Fibroblast of villous mesenchyme (primary cell): ENCODE measurements at regions not wholly inside any gene's neighbourhood (a gene's known extent, or its start where the extent isn't known, plus 50 kb on each side); places are given as distances from the start of the nearest gene placed in this dataset.

Experiments
- DNase-seq: peaks from one replicate; pipeline ENCODE4 v3.0.0-alpha.2; 2010; ENCODE audit warnings: low read depth
- H3K4me3 ChIP-seq: 2 replicates; pipeline ENCODE4 v1.5.1; 2011; ENCODE audit warnings: low read depth, mild to moderate bottlenecking, low read length
- TF ChIP-seq, protein P1 (sequence below): IDR thresholded peaks from 2 replicates; pipeline ENCODE4 v1.5.1; 2012; ENCODE audit warnings: low read depth, mild to moderate bottlenecking, low read length; ENCODE audit not compliant: insufficient read depth

- H3K4me3 ChIP-seq, result no peak overlapping the region
- no peak for DNase-seq
- TF ChIP-seq, protein P1, sequence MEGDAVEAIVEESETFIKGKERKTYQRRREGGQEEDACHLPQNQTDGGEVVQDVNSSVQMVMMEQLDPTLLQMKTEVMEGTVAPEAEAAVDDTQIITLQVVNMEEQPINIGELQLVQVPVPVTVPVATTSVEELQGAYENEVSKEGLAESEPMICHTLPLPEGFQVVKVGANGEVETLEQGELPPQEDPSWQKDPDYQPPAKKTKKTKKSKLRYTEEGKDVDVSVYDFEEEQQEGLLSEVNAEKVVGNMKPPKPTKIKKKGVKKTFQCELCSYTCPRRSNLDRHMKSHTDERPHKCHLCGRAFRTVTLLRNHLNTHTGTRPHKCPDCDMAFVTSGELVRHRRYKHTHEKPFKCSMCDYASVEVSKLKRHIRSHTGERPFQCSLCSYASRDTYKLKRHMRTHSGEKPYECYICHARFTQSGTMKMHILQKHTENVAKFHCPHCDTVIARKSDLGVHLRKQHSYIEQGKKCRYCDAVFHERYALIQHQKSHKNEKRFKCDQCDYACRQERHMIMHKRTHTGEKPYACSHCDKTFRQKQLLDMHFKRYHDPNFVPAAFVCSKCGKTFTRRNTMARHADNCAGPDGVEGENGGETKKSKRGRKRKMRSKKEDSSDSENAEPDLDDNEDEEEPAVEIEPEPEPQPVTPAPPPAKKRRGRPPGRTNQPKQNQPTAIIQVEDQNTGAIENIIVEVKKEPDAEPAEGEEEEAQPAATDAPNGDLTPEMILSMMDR, result no peak
These were observed 112.7 kb downstream of the FAM53A start for GRCh38 chr4:1571165-1572009.

DNA sequence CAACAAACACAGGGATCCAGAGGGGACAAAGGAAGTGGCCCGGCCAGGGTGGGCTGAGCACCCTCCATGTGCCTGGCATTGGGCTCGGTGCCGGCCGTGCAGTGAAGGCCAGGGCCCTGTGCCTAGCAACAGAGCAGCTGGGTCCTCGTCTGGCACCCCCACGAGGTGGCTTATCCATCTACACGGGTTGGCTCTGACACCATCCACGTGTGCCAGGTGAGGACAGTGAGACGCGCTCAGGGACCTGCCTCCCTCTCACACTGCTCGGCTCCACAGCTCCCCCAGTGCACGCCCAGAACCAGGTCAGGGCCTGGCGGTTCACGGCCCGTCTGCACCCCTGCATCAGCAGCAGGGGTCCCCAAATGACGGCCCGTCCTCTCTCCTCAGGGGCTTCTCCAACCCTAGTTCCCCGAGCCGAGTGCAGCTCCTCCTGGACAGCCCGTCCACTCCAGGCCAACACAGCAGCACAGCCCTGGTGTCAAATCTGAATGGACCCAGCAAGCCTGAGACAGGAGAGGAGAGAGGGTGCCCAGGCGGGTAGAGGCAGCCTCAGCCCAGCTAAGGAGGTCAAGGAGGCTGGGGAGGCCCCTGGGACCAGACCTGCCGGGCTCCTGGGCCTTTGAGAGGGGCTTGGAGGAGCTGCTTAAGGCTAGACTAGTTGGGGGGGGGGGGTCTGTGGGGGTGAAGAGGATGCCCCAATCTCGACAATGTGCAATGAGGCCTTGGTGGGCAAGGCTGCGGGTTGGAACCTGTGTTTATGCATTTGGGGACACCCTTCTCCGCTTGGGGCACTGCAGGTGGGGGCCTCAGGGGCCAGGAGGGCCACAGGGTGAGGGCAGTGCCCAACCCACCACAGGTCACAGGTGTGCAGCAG lies 113.6 kb downstream of the FAM53A start:
- TF ChIP-seq, protein P1, result no peak
- no peak for DNase-seq
- no peak overlapping the region for H3K4me3 ChIP-seq

DNA sequence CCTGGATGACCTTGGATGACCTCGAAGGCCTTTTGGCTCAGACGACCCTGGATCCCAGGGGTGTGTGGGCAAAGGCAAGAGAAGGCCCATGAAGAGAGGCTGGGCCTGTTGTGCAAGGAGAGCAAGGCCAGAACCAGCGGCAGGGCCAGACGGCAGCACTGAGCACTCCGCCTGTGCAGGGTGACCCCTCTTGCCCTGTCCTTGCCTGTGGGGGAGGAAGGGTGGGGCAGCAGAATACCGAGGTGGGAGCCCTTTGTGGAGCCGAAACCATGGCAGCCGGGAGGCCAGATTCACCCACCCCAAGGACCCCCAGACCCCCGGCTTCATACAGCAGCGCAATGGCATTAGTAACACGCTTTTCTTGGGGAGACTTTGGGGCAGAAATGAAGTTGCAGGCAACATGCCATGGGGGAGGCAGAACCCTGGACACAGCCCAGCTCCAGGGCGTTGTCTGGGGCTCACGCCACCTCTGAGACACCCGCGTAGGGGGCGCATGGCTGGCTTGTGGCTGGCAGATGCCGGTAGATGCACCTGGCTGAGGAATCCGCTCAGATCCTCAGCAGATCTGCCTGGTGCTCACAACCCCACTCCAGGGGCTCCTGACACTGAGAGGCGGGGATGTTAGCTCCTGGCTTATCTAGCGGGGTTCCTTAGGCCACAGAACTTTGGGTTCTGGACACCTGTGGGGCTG lies 114.5 kb downstream of the FAM53A start:
- H3K4me3 ChIP-seq, result no peak overlapping the region
- no peak for DNase-seq
- TF ChIP-seq, protein P1, result no peak

GRCh38 chr4:1568855-1569460 lies 115.2 kb downstream of the FAM53A start:
- no peak for DNase-seq
- TF ChIP-seq, protein P1, result no peak
- H3K4me3 ChIP-seq, result no peak overlapping the region

DNA sequence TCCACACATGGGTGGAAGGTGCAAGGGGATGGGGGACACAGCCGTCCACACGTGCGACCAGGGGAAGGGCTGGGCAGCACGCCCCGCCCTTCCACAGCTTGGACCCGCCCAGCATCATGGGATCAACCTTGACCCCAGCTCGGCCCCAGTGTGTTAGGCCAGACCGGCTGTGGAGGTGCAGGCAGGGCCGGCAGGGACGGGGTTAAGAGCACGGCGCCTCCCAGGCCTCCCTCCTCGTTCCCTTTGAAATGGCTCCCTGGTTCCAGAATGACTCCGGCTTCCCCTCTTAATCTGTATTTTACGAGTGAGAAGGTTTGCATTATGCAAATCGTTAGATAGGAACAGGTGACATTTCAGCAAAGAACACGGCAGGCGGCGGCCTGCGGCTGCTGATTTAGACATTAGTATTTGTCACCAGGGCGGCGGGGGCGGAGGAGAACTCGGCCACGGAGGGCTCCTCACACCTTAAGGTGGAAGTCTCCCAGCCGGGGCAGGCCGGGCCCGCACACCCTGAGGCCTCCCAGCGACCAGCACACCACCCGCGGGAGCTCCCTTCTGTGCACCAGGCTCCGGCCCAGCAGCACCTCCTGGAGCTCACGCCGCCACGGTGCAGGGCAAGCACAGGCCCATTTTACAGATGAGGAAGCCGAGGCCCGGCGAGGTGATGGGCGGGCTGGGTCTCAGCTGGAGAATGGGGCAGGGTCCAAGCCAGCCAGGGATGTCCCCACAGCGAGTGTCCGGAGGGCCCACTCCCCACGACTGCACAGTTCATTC lies 116.1 kb downstream of the FAM53A start:
- DNase-seq, result no peak
- TF ChIP-seq, protein P1, result no peak
- no peak overlapping the region for H3K4me3 ChIP-seq

GRCh38 chr4:1567519-1567807 lies 116.7 kb downstream of the FAM53A start:
- DNase-seq, result no peak
- TF ChIP-seq, protein P1, result no peak
- no peak overlapping the region for H3K4me3 ChIP-seq
